Peyer's patch (tissue), 4 donors: ENCODE measurements at regions not wholly inside any gene's neighbourhood (a gene's known extent, or its start where the extent isn't known, plus 50 kb on each side); places are given as distances from the start of the nearest gene placed in this dataset.
A peak's percentile ranks its signal among the peaks of the same experiment; 100 is the strongest.

Source experiments
- DNase-seq, 3 donors: peaks; one replicate each; pipeline ENCODE4 v3.0.0-alpha.2; 2017 to 2019
- H3K27ac ChIP-seq, 4 donors: fragments of 200-600 bp; sonication (generic); one replicate each; pipeline ENCODE4 v1.5.1; 2016 to 2019
- H3K27me3 ChIP-seq, 2 donors: fragments of 200-600 bp; sonication (generic); one replicate each; pipeline ENCODE4 v1.5.1; 2019
- H3K36me3 ChIP-seq, 3 donors: fragments of 200-600 bp; sonication (generic); one replicate each; pipeline ENCODE4 v1.5.1; 2016 to 2019
- H3K4me1 ChIP-seq, 4 donors: fragments of 200-600 bp; sonication (generic); one replicate each; pipeline ENCODE4 v1.5.1; 2016 to 2019
- H3K4me3 ChIP-seq, 4 donors: fragments of 200-600 bp; sonication (generic); 1 replicate in 3 of 4; 2 replicates in 1 of 4; pipeline ENCODE4 v1.5.1; 2016 to 2019; ENCODE audit warnings: mild to moderate bottlenecking in 1 of 4
- H3K9me3 ChIP-seq, 4 donors: fragments of 200-600 bp; sonication (generic); one replicate each; pipeline ENCODE4 v1.5.1; 2016 to 2019; ENCODE audit warnings: mild to moderate bottlenecking in 1 of 4
- CTCF ChIP-seq, 6 experiments: fragments of 450-650 bp in 4 of 6; fragments of 200-600 bp in 2 of 6; sonication (generic) in 1 of 6; IDR thresholded peaks; one replicate each; pipeline ENCODE4 v1.5.1; 2017 to 2019; ENCODE audit warnings: antibody characterized with exemption in 6 of 6, mild to moderate bottlenecking in 3 of 6, moderate library complexity in 1 of 6
- POLR2A ChIP-seq, 2 donors: fragments of 450-650 bp; IDR thresholded peaks; one replicate each; pipeline ENCODE4 v1.5.1; 2017; ENCODE audit warnings: antibody characterized with exemption in 2 of 2, mild to moderate bottlenecking in 2 of 2, moderate library complexity in 2 of 2

GRCh38 chr11:62046568-62047100, 77.2 kb upstream of the INCENP start:
- Histone ChIP-seq H3K4me3 (no peak overlapping the region), H3K4me1 (peaks cover 0 to 33% (median 5%) of the 10 kb centered on the region in 4 donors), H3K27me3 (no peaks in the 10 kb centered on the region), H3K36me3 (no peaks in the 10 kb centered on the region), H3K27ac (peak overlapping the region in 3 of 4 donors; percentile 56 to 88 (median 84)), H3K9me3 (no peaks in the 10 kb centered on the region)
- DNase-seq, result peak in 2 of 3 donors; percentile 58 to 69
- TF ChIP-seq CTCF (IDR thresholded peaks at IDR 0.05) (no peak), POLR2A (IDR thresholded peaks at IDR 0.05) (peak in 1 of 2 donors; percentile 29)

- H3K27me3 ChIP-seq, result no peaks in the 10 kb centered on the region
- H3K4me3 ChIP-seq, result no peak overlapping the region
- TF ChIP-seq CTCF (IDR thresholded peaks at IDR 0.05), result no peak
- no peaks in the 10 kb centered on the region for H3K36me3 ChIP-seq
- H3K27ac ChIP-seq, result peak overlapping the region in 3 of 4 donors; percentile 53 to 88 (median 85)
- peaks cover 0 to 33% (median 5%) of the 10 kb centered on the region in 4 donors for H3K4me1 ChIP-seq
- peak in 2 of 3 donors; percentile 63 to 68 for DNase-seq
- H3K9me3 ChIP-seq, result no peaks in the 10 kb centered on the region
Observed at GRCh38 chr11:62044639-62045121, 77.2 kb upstream of the FTH1 start.

GRCh38 chr11:62035293-62035692, 67.9 kb upstream of the FTH1 start:
- Histone ChIP-seq H3K27me3 (no peaks in the 10 kb centered on the region), H3K27ac (no peak overlapping the region), H3K4me1 (no peaks in the 10 kb centered on the region), H3K4me3 (no peak overlapping the region), H3K9me3 (no peaks in the 10 kb centered on the region), H3K36me3 (no peaks in the 10 kb centered on the region)
- DNase-seq, result no peak
- TF ChIP-seq POLR2A (IDR thresholded peaks at IDR 0.05) (no peak), CTCF (IDR thresholded peaks at IDR 0.05) (no peak)

- no peak for TF ChIP-seq CTCF (IDR thresholded peaks at IDR 0.05)
- TF ChIP-seq POLR2A (IDR thresholded peaks at IDR 0.05), result no peak
- Histone ChIP-seq H3K9me3 (no peaks in the 10 kb centered on the region), H3K36me3 (no peaks in the 10 kb centered on the region), H3K4me3 (no peak overlapping the region), H3K27ac (no peak overlapping the region), H3K4me1 (no peaks in the 10 kb centered on the region), H3K27me3 (no peaks in the 10 kb centered on the region)
- no peak for DNase-seq
Observed at GRCh38 chr11:62034036-62034338, 66.6 kb upstream of the FTH1 start.

GRCh38 chr11:62033191-62034035, 66.0 kb upstream of the FTH1 start:
- no peak for DNase-seq
- H3K4me1 ChIP-seq, result no peaks in the 10 kb centered on the region
- H3K27me3 ChIP-seq, result no peaks in the 10 kb centered on the region
- H3K9me3 ChIP-seq, result no peaks in the 10 kb centered on the region
- no peak for TF ChIP-seq POLR2A (IDR thresholded peaks at IDR 0.05)
- TF ChIP-seq CTCF (IDR thresholded peaks at IDR 0.05), result no peak
- no peak overlapping the region for H3K4me3 ChIP-seq
- H3K36me3 ChIP-seq, result no peaks in the 10 kb centered on the region
- H3K27ac ChIP-seq, result no peak overlapping the region
